NCI-H1092 (cell line): ENCODE measurements at regions not wholly inside any gene's neighbourhood (a gene's known extent, or its start where the extent isn't known, plus 50 kb on each side); places are given as distances from the start of the nearest gene placed in this dataset.
"Not testable (repeated sequence)": the region's sequence is repeated elsewhere in the genome, so short reads cannot be mapped to it uniquely, and the experiment has no call there.

Experiments used
- DNase-seq: peaks from one replicate; lab custom pipeline; 2025; lab: John Stamatoyannopoulos, UW

GRCh38 chr3:107005352-107005751, 371.9 kb upstream of the CCDC54 start:
- not testable (repeated sequence) for DNase-seq

GRCh38 chr3:107008213-107008612, 369.0 kb upstream of the CCDC54 start:
- DNase-seq: no peak

GRCh38 chr3:107013641-107014040, 363.6 kb upstream of the CCDC54 start:
- DNase-seq: no peak

GRCh38 chr3:107024551-107025026, 352.6 kb upstream of the CCDC54 start:
- DNase-seq: no peak

GRCh38 chr3:107025961-107026360, 351.3 kb upstream of the CCDC54 start:
- DNase-seq: no peak

- no peak for DNase-seq
These were observed 349.2 kb upstream of the CCDC54 start for GRCh38 chr3:107028086-107028485.

- no peak for DNase-seq
These were observed 348.6 kb upstream of the CCDC54 start for GRCh38 chr3:107028626-107029025.

- no peak for DNase-seq
These were observed 345.1 kb upstream of the CCDC54 start for GRCh38 chr3:107032111-107032510.

GRCh38 chr3:107034142-107034541, 343.1 kb upstream of the CCDC54 start:
- DNase-seq: no peak

- DNase-seq: no peak
These were observed 342.1 kb upstream of the CCDC54 start for GRCh38 chr3:107035176-107035575.

GRCh38 chr3:107044677-107045076, 332.6 kb upstream of the CCDC54 start:
- no peak for DNase-seq

GRCh38 chr3:107045791-107046190, 331.4 kb upstream of the CCDC54 start:
- no peak for DNase-seq

- DNase-seq: no peak
These were observed 321.9 kb upstream of the CCDC54 start for GRCh38 chr3:107055181-107055942.

- DNase-seq: no peak
These were observed 315.8 kb upstream of the CCDC54 start for GRCh38 chr3:107061466-107061865.

GRCh38 chr3:107062310-107062709, 314.9 kb upstream of the CCDC54 start:
- DNase-seq: no peak

- no peak for DNase-seq
These were observed 314.5 kb upstream of the CCDC54 start for GRCh38 chr3:107062787-107063186.

- DNase-seq: no peak
These were observed 313.9 kb upstream of the CCDC54 start for GRCh38 chr3:107063351-107063750.

GRCh38 chr3:107064405-107065060, 312.7 kb upstream of the CCDC54 start:
- DNase-seq: peak; percentile 85

- DNase-seq: peak; percentile 67
These were observed 312.0 kb upstream of the CCDC54 start for GRCh38 chr3:107065094-107065861.

GRCh38 chr3:107067421-107067820, 309.8 kb upstream of the CCDC54 start:
- no peak for DNase-seq

GRCh38 chr3:107068980-107069379, 308.3 kb upstream of the CCDC54 start:
- no peak for DNase-seq

- no peak for DNase-seq
These were observed 300.3 kb upstream of the CCDC54 start for GRCh38 chr3:107076946-107077345.

GRCh38 chr3:107077391-107077790, 299.8 kb upstream of the CCDC54 start:
- DNase-seq: no peak
